Upper lobe of left lung (tissue), 4 donors: ENCODE measurements at regions not wholly inside any gene's neighbourhood (a gene's known extent, or its start where the extent isn't known, plus 50 kb on each side); places are given as distances from the start of the nearest gene placed in this dataset.

ENCODE experiments used
- CTCF ChIP-seq, 6 experiments: fragments of 450-650 bp in 4 of 6; fragments of 200-600 bp in 2 of 6; sonication (generic) in 2 of 6; IDR thresholded peaks; one replicate each; pipeline ENCODE4 v1.5.1; 2016 to 2019; ENCODE audit warnings: antibody characterized with exemption in 6 of 6
- EP300 ChIP-seq, 4 donors: sonication (generic); formaldehyde crosslinking; IDR thresholded peaks; one replicate each; pipeline ENCODE4 v1.5.1; 2017; ENCODE audit warnings: antibody characterized with exemption in 4 of 4, control low read depth in 2 of 4
- POLR2A ChIP-seq, 4 donors: fragments of 450-650 bp; IDR thresholded peaks; one replicate each; pipeline ENCODE4 v1.5.1; 2016 to 2017; ENCODE audit warnings: antibody characterized with exemption in 4 of 4, mild to moderate bottlenecking in 2 of 4
- POLR2AphosphoS5 ChIP-seq, 2 donors: sonication (generic); formaldehyde crosslinking; IDR thresholded peaks; one replicate each; pipeline ENCODE4 v1.5.1; 2017; ENCODE audit warnings: antibody characterized with exemption in 2 of 2

DNA sequence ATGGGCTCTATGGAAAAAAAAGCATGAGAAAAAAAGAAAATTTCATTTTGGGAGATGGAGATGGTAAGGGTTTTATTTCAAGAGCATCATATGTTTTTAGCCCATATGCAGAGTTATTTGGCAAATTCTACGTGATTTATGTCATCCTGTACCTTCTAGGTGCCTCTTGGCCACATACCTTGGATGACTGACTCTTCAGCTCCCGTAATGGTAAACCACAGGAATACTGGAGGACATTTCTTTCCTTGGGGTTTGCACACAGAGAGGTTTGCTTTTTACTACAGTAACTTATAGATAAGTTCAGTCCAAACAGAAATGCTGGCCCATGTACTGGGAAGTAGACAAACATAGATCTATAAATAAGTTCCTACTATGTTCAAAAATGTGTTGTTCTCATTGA lies 132.2 kb downstream of the SH3BGRL2 start:
- no peak for TF ChIP-seq CTCF (IDR thresholded peaks at IDR 0.05)
- TF ChIP-seq POLR2AphosphoS5 (IDR thresholded peaks at IDR 0.05) = no peak
- TF ChIP-seq POLR2A (IDR thresholded peaks at IDR 0.05) = no peak
- TF ChIP-seq EP300 (IDR thresholded peaks at IDR 0.05) = no peak
